SK-N-SH treated with all-trans-retinoic acid at 6 μM for 48 hours (cell line): ENCODE measurements at regions not wholly inside any gene's neighbourhood (a gene's known extent, or its start where the extent isn't known, plus 50 kb on each side); places are given as distances from the start of the nearest gene placed in this dataset.

ENCODE experiments used
- ATAC-seq: fragments of 200-7000 bp; cut with Tn5 transposase; 3 replicates; pipeline ENCODE4 v1.9.1; 2020; ENCODE audit warnings: mild to moderate bottlenecking, moderate library complexity
- ARNTL ChIP-seq: fragments of 450-650 bp; formaldehyde crosslinking; IDR thresholded peaks from 2 replicates; pipeline ENCODE4 v1.5.0; 2020; ENCODE audit warnings: low read depth, mild to moderate bottlenecking, moderate library complexity, borderline replicate concordance
- CSDC2 ChIP-seq: fragments of 250-450 bp; sonication (Bioruptor Pico); IDR thresholded peaks from 2 replicates; pipeline ENCODE4 v1.5.0; 2020; ENCODE audit warnings: mild to moderate bottlenecking, moderate library complexity
- ESRRG ChIP-seq: fragments of 250-450 bp; sonication (Bioruptor Pico); IDR thresholded peaks from 2 replicates; pipeline ENCODE4 v1.6.1; 2021; ENCODE audit warnings: mild to moderate bottlenecking
- GLIS3 ChIP-seq: fragments of 250-450 bp; sonication (Bioruptor Pico); IDR thresholded peaks from 2 replicates; pipeline ENCODE4 v1.5.0; 2020; ENCODE audit warnings: mild to moderate bottlenecking, moderate library complexity
- ISL1 ChIP-seq: fragments of 250-450 bp; sonication (Bioruptor Pico); IDR thresholded peaks from 2 replicates; pipeline ENCODE4 v2.1.2; 2022; ENCODE audit warnings: mild to moderate bottlenecking, moderate library complexity
- OSR1 ChIP-seq: fragments of 250-450 bp; sonication (Bioruptor Pico); IDR thresholded peaks from 2 replicates; pipeline ENCODE4 v1.8.0; 2022; ENCODE audit warnings: moderate library complexity, mild to moderate bottlenecking, inconsistent platforms
- PPARA ChIP-seq: fragments of 250-450 bp; sonication (Bioruptor Pico); IDR thresholded peaks from 2 replicates; pipeline ENCODE4 v1.5.0; 2020; ENCODE audit warnings: mild to moderate bottlenecking, borderline replicate concordance
- RARB ChIP-seq: fragments of 250-450 bp; sonication (Bioruptor Pico); IDR thresholded peaks from 2 replicates; pipeline ENCODE4 v1.8.0; 2021; ENCODE audit warnings: mild to moderate bottlenecking, moderate library complexity
- TCF4 ChIP-seq: fragments of 250-450 bp; sonication (Bioruptor Pico); IDR thresholded peaks from 2 replicates; pipeline ENCODE4 v1.8.0; 2021; ENCODE audit warnings: mild to moderate bottlenecking, moderate library complexity, borderline replicate concordance
- TOX ChIP-seq: fragments of 250-450 bp; sonication (Bioruptor Pico); IDR thresholded peaks from 2 replicates; pipeline ENCODE4 v1.8.0; 2021; ENCODE audit warnings: mild to moderate bottlenecking, moderate library complexity, borderline replicate concordance
- ZFP30 ChIP-seq: fragments of 450-650 bp; formaldehyde crosslinking; IDR thresholded peaks from 2 replicates; pipeline ENCODE4 v1.5.0; 2022; ENCODE audit warnings: mild to moderate bottlenecking, moderate library complexity
- ZNF565 ChIP-seq: fragments of 450-650 bp; formaldehyde crosslinking; conservative IDR thresholded peaks from 2 replicates; pipeline ENCODE4 v1.5.0; 2020; ENCODE audit warnings: low read depth, mild to moderate bottlenecking, moderate library complexity
- ZNF70 ChIP-seq: fragments of 450-650 bp; formaldehyde crosslinking; IDR thresholded peaks from 2 replicates; pipeline ENCODE4 v1.5.0; 2020; ENCODE audit warnings: mild to moderate bottlenecking, moderate library complexity
- ZNF8 ChIP-seq: fragments of 450-650 bp; formaldehyde crosslinking; IDR thresholded peaks from 2 replicates; pipeline ENCODE4 v1.5.0; 2020; ENCODE audit warnings: mild to moderate bottlenecking, moderate library complexity
- TF ChIP-seq, protein P1 (sequence below): fragments of 250-450 bp; sonication (Bioruptor Pico); IDR thresholded peaks from 2 replicates; pipeline ENCODE4 v1.8.0; 2021; ENCODE audit warnings: low read depth, mild to moderate bottlenecking, moderate library complexity, borderline replicate concordance
- TF ChIP-seq, protein P2 (sequence below): fragments of 250-450 bp; sonication (Bioruptor Pico); IDR thresholded peaks from 2 replicates; pipeline ENCODE4 v1.5.1; 2021; ENCODE audit warnings: mild to moderate bottlenecking, moderate library complexity
- TF ChIP-seq, protein P3 (sequence below): fragments of 250-450 bp; sonication (Bioruptor Pico); IDR thresholded peaks from 2 replicates; pipeline ENCODE4 v1.8.0; 2020; ENCODE audit warnings: mild to moderate bottlenecking, moderate library complexity, borderline replicate concordance
- TF ChIP-seq, protein P4 (sequence below): fragments of 250-450 bp; sonication (Bioruptor Pico); IDR thresholded peaks from 2 replicates; pipeline ENCODE4 v1.5.0; 2020; ENCODE audit warnings: mild to moderate bottlenecking, moderate library complexity

DNA sequence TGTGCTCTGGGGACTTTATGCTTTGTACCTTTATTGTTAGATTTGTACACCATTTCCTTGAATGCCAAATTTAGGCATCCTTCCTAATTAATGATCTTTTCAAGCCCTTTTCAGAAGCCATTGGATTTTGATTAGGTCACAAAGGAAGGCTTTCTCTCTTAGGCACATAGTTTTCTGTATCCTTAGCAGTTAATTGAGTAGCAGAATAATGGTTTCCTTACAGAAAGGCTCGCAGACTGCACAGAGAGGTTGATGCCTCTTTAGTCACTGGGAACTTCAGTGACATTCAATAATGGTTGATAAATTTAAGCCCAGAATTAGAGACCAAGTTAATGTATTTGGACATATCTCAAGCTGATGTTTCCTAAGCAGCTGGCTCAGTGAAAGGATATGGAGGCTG is 139.1 kb upstream of the VGLL2 start:
- no peak for ATAC-seq
- TF ChIP-seq ZNF565 (CRISPR knock-in tag) = no peak
- TF ChIP-seq, protein P1, sequence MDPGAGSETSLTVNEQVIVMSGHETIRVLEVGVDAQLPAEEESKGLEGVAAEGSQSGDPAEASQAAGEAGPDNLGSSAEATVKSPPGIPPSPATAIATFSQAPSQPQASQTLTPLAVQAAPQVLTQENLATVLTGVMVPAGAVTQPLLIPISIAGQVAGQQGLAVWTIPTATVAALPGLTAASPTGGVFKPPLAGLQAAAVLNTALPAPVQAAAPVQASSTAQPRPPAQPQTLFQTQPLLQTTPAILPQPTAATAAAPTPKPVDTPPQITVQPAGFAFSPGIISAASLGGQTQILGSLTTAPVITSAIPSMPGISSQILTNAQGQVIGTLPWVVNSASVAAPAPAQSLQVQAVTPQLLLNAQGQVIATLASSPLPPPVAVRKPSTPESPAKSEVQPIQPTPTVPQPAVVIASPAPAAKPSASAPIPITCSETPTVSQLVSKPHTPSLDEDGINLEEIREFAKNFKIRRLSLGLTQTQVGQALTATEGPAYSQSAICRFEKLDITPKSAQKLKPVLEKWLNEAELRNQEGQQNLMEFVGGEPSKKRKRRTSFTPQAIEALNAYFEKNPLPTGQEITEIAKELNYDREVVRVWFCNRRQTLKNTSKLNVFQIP (CRISPR knock-in tag) = no peak
- TF ChIP-seq ARNTL (CRISPR knock-in tag) = no peak
- no peak for TF ChIP-seq ZNF70 (CRISPR knock-in tag)
- TF ChIP-seq OSR1 (CRISPR knock-in tag) = no peak
- TF ChIP-seq CSDC2 = no peak
- TF ChIP-seq ZNF8 (CRISPR knock-in tag) = no peak
- TF ChIP-seq, protein P2, sequence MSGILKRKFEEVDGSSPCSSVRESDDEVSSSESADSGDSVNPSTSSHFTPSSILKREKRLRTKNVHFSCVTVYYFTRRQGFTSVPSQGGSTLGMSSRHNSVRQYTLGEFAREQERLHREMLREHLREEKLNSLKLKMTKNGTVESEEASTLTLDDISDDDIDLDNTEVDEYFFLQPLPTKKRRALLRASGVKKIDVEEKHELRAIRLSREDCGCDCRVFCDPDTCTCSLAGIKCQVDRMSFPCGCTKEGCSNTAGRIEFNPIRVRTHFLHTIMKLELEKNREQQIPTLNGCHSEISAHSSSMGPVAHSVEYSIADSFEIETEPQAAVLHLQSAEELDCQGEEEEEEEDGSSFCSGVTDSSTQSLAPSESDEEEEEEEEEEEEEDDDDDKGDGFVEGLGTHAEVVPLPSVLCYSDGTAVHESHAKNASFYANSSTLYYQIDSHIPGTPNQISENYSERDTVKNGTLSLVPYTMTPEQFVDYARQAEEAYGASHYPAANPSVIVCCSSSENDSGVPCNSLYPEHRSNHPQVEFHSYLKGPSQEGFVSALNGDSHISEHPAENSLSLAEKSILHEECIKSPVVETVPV (CRISPR knock-in tag) = no peak
- TF ChIP-seq TOX (CRISPR knock-in tag) = no peak
- no peak for TF ChIP-seq PPARA (CRISPR knock-in tag)
- TF ChIP-seq TCF4 (CRISPR knock-in tag) = no peak
- TF ChIP-seq, protein P3, sequence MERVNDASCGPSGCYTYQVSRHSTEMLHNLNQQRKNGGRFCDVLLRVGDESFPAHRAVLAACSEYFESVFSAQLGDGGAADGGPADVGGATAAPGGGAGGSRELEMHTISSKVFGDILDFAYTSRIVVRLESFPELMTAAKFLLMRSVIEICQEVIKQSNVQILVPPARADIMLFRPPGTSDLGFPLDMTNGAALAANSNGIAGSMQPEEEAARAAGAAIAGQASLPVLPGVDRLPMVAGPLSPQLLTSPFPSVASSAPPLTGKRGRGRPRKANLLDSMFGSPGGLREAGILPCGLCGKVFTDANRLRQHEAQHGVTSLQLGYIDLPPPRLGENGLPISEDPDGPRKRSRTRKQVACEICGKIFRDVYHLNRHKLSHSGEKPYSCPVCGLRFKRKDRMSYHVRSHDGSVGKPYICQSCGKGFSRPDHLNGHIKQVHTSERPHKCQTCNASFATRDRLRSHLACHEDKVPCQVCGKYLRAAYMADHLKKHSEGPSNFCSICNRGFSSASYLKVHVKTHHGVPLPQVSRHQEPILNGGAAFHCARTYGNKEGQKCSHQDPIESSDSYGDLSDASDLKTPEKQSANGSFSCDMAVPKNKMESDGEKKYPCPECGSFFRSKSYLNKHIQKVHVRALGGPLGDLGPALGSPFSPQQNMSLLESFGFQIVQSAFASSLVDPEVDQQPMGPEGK = no peak
- no peak for TF ChIP-seq ZFP30 (CRISPR knock-in tag)

DNA sequence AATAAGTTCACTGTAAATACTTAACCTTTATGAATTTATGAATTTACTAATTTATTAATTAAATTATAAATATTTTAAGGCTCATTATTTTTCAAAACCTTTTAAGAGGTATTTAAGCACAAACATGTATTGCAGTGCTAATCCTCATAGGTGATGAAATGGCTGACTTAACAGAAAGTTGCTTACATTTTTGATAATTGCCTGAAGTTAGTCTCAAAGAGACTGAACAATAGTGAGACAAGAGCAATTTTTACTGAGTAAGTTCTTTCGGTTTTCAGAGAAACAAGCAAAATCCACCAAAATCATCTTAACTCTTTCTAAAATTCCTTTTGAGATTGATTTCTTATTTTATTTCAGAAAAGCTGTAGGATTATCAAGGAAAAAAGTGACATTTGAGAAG is 137.3 kb upstream of the VGLL2 start:
- TF ChIP-seq GLIS3 (CRISPR knock-in tag) = no peak
- TF ChIP-seq, protein P2 (CRISPR knock-in tag) = no peak
- no peak for TF ChIP-seq ISL1 (CRISPR knock-in tag)
- no peak for ATAC-seq

DNA sequence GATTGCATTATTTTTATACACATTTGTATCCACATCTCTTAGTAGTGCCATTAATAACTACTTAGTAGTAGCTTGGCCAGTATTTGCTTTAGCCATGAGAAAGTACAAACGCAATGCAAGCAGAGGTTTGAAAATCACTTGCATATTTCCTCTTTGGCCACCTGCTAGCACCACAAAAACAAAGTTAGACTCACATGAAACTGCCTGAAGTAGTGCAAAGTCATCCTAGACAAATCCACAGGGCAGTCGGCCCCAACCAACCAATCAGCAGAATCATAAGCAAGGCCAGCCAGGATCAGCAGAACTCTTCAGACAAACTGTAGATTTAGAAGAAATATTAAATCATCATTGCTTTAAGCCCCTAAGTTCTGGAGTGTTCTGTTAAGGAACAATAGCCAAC is 135.2 kb upstream of the VGLL2 start:
- TF ChIP-seq RARB (CRISPR knock-in tag) (no peak), CSDC2 (no peak), GLIS3 (CRISPR knock-in tag) (no peak), TCF4 (CRISPR knock-in tag) (no peak)
- TF ChIP-seq, protein P3 = no peak
- no peak for ATAC-seq

DNA sequence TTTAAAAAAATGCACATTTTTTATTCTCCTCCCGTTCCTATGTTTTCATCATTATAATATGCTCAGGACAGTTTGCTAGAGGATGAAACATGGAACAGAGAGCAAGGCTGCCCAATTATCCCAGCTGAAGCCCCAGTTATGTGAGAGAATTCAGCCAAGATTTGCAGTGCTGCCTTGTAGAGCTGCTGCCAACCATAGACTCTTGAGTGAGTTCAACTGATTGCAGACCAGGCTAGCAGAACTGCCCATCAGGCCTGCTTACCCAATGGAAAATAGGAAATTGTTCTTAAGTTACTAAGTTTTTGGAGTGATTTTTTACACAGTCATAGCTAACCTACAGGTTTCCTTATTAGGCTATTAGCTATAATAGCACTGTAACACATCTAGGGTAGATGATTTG is 128.7 kb upstream of the VGLL2 start:
- ATAC-seq = no peak
- TF ChIP-seq RARB (CRISPR knock-in tag) (no peak), ZFP30 (CRISPR knock-in tag) (no peak)

DNA sequence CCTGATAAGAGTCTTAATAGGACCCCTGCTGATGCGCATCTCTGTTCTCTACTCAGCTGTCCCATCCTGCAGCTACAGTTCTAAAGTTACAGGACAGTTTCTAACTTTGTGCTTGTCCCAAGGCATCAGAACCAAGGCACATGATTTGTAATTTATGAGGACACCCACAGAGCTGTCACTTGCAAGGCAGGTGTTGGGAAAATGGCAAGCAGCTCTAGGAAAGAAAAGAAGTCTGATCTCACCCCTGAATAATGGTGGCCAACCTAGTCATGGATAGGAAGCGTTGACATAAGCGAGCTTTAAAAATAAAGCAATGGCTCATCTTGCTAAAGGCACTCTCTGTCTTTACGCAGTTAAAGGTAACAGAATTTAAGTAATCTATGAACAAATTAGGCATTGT is 127.6 kb upstream of the VGLL2 start:
- no peak for ATAC-seq

More for the DNA sequence above, 127.6 kb upstream of the VGLL2 start:
- TF ChIP-seq, protein P4, sequence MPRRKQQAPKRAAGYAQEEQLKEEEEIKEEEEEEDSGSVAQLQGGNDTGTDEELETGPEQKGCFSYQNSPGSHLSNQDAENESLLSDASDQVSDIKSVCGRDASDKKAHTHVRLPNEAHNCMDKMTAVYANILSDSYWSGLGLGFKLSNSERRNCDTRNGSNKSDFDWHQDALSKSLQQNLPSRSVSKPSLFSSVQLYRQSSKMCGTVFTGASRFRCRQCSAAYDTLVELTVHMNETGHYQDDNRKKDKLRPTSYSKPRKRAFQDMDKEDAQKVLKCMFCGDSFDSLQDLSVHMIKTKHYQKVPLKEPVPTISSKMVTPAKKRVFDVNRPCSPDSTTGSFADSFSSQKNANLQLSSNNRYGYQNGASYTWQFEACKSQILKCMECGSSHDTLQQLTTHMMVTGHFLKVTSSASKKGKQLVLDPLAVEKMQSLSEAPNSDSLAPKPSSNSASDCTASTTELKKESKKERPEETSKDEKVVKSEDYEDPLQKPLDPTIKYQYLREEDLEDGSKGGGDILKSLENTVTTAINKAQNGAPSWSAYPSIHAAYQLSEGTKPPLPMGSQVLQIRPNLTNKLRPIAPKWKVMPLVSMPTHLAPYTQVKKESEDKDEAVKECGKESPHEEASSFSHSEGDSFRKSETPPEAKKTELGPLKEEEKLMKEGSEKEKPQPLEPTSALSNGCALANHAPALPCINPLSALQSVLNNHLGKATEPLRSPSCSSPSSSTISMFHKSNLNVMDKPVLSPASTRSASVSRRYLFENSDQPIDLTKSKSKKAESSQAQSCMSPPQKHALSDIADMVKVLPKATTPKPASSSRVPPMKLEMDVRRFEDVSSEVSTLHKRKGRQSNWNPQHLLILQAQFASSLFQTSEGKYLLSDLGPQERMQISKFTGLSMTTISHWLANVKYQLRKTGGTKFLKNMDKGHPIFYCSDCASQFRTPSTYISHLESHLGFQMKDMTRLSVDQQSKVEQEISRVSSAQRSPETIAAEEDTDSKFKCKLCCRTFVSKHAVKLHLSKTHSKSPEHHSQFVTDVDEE (CRISPR knock-in tag) = no peak
- no peak for TF ChIP-seq ESRRG (CRISPR knock-in tag)
